ENCODE measurements at regions not wholly inside any gene's neighbourhood (a gene's known extent, or its start where the extent isn't known, plus 50 kb on each side); places are given as distances from the start of the nearest gene placed in this dataset.

DNA sequence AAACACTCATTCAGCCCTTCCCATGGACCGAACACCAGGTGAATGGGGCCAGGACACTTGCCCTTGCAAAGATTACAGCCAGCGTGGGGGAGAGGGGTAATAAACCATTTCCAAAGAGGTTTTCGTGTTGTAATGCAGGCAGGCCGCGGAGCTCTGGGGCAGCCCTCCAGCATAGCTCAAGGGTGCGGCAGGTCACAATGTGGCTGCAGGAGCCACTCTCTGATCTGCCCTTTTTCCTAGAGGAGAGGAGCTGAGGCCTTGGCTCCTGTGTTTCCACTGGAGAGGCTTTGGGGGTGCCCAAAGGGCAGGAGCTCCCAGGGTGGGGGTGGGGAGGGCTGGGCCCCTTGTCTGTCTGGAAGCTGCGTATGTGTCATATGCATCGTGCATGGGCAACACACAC is 134.2 kb upstream of the NECTIN1 start:
- Histone ChIP-seq H3K9me3 (ENCODE audit: low read length) (no peaks in the 10 kb centered on the region), H4K20me1 (ENCODE audit: insufficient read depth, low read length) (no peaks in the 10 kb centered on the region), H3K4me3 (ENCODE audit: low read depth, low read length, poor library complexity, severe bottlenecking) (no peak overlapping the region), H2AFZ (ENCODE audit: low read length) (no peak overlapping the region), H3K9ac (ENCODE audit: low read length) (no peak overlapping the region), H3K36me3 (ENCODE audit: insufficient read depth, low read length) (no peaks in the 10 kb centered on the region), H3K79me2 (ENCODE audit: insufficient read depth, low read length) (no peaks in the 10 kb centered on the region), H3K9me2 (ENCODE audit: low read depth, low read length) (no peaks in the 10 kb centered on the region), H3F3A (ENCODE audit: insufficient read depth, low read length) (no peaks in the 10 kb centered on the region), H3K4me2 (ENCODE audit: low read length) (no peak overlapping the region), H3K27ac (ENCODE audit: low read depth, low read length, poor library complexity, severe bottlenecking) (no peak overlapping the region), H3K4me1 (ENCODE audit: insufficient read depth, low read length, severe bottlenecking) (no peaks in the 10 kb centered on the region), H3K27me3 (ENCODE audit: insufficient read depth, low read length) (no peaks in the 10 kb centered on the region)
- no peak for TF ChIP-seq EZH2 (IDR thresholded peaks at IDR 0.05; ENCODE audit: borderline replicate concordance, low read length)
- TF ChIP-seq, protein P1, sequence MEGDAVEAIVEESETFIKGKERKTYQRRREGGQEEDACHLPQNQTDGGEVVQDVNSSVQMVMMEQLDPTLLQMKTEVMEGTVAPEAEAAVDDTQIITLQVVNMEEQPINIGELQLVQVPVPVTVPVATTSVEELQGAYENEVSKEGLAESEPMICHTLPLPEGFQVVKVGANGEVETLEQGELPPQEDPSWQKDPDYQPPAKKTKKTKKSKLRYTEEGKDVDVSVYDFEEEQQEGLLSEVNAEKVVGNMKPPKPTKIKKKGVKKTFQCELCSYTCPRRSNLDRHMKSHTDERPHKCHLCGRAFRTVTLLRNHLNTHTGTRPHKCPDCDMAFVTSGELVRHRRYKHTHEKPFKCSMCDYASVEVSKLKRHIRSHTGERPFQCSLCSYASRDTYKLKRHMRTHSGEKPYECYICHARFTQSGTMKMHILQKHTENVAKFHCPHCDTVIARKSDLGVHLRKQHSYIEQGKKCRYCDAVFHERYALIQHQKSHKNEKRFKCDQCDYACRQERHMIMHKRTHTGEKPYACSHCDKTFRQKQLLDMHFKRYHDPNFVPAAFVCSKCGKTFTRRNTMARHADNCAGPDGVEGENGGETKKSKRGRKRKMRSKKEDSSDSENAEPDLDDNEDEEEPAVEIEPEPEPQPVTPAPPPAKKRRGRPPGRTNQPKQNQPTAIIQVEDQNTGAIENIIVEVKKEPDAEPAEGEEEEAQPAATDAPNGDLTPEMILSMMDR (IDR thresholded peaks at IDR 0.05; ENCODE audit: low read length): no peak

DNA sequence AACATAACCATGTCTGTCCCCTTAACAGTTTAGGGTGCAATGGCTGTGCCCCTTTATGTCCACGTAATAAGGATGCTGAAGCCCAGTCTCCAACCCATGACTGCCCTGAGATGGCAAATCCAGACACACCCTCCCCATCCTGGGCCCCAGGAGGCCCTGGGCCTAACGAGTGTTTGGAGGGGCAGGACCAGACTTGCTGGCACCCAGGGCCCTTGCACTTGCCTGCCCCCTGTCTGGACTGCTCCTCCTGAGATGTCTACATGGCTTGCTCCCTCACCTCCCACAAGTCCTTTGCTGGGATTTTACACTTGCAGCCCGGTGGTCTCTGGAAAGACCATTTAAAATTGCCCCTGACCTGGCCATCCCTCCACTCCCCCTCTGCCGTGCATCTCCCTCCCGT is 132.2 kb upstream of the NECTIN1 start:
- no peak overlapping the region for H3K4me2 ChIP-seq (ENCODE audit: low read length)
- H3K9ac ChIP-seq (ENCODE audit: low read length): no peak overlapping the region
- H3K27me3 ChIP-seq (ENCODE audit: insufficient read depth, low read length): no peaks in the 10 kb centered on the region

DNA sequence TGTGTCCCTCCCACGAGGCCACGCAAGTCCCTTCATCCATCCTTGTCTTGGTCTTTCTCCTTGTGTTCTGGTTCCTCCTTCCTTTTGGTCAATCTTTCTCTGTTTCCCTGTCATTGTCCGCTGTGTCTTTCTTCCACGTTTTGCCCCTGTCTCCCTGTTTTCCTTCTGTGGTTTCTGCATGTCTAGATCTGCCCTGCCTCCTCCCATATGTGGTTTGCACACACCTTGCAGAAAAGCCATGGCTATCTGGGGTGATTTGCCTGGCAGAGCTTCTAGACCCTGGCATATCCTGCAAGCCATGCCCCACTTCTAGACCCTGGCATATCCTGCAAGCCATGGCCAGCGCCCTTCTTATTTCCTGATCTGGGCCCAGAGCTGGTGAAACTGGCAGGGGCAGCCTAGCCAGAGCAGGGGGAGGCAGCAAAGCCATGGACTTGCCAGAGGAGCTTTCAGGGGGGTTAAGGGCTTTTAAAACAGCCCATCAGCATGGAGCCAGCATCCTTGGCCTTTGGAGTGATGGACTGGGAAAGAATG is 131.6 kb upstream of the NECTIN1 start:
- Histone ChIP-seq H3K9me2 (ENCODE audit: low read depth, low read length) (no peaks in the 10 kb centered on the region), H3K4me3 (ENCODE audit: low read depth, low read length, poor library complexity, severe bottlenecking) (no peak overlapping the region), H3K4me2 (ENCODE audit: low read length) (no peak overlapping the region), H3K27me3 (ENCODE audit: insufficient read depth, low read length) (no peaks in the 10 kb centered on the region), H3K79me2 (ENCODE audit: insufficient read depth, low read length) (no peaks in the 10 kb centered on the region), H3F3A (ENCODE audit: insufficient read depth, low read length) (no peaks in the 10 kb centered on the region), H3K9me3 (ENCODE audit: low read length) (no peaks in the 10 kb centered on the region), H4K20me1 (ENCODE audit: insufficient read depth, low read length) (no peaks in the 10 kb centered on the region), H3K27ac (ENCODE audit: low read depth, low read length, poor library complexity, severe bottlenecking) (no peak overlapping the region), H3K36me3 (ENCODE audit: insufficient read depth, low read length) (no peaks in the 10 kb centered on the region), H3K4me1 (ENCODE audit: insufficient read depth, low read length, severe bottlenecking) (no peaks in the 10 kb centered on the region), H2AFZ (ENCODE audit: low read length) (no peak overlapping the region), H3K9ac (ENCODE audit: low read length) (no peak overlapping the region)
- TF ChIP-seq EZH2 (IDR thresholded peaks at IDR 0.05; ENCODE audit: borderline replicate concordance, low read length): no peak

More for the DNA sequence above, 132.2 kb upstream of the NECTIN1 start:
- Histone ChIP-seq H2AFZ (ENCODE audit: low read length) (no peak overlapping the region), H3F3A (ENCODE audit: insufficient read depth, low read length) (no peaks in the 10 kb centered on the region), H3K4me1 (ENCODE audit: insufficient read depth, low read length, severe bottlenecking) (no peaks in the 10 kb centered on the region), H3K9me3 (ENCODE audit: low read length) (no peaks in the 10 kb centered on the region), H3K36me3 (ENCODE audit: insufficient read depth, low read length) (no peaks in the 10 kb centered on the region), H4K20me1 (ENCODE audit: insufficient read depth, low read length) (no peaks in the 10 kb centered on the region), H3K4me3 (ENCODE audit: low read depth, low read length, poor library complexity, severe bottlenecking) (no peak overlapping the region), H3K27ac (ENCODE audit: low read depth, low read length, poor library complexity, severe bottlenecking) (no peak overlapping the region), H3K9me2 (ENCODE audit: low read depth, low read length) (no peaks in the 10 kb centered on the region), H3K79me2 (ENCODE audit: insufficient read depth, low read length) (no peaks in the 10 kb centered on the region)
- TF ChIP-seq, protein P1 (IDR thresholded peaks at IDR 0.05; ENCODE audit: low read length): no peak
- TF ChIP-seq EZH2 (IDR thresholded peaks at IDR 0.05; ENCODE audit: borderline replicate concordance, low read length): no peak

DNA sequence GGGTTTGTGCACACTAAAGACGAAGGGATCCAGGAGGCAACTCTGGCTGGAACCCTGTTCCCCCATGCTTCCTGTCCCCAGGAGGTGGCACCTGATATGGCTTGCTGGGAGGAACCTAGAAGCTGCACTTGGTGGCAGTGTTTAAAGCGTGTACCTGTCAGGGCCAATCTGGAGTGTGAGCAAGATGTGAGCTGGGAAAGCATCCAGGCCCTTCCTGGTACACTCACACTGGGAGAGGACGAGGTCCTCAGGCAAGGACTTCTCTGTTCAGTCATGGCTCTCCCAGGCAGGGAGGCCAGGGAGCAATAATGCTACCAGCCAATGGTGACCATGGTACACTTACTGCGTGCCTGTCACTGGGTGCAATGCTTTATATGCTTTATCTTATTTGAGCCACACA is 130.7 kb upstream of the NECTIN1 start:
- no peaks in the 10 kb centered on the region for H3K36me3 ChIP-seq (ENCODE audit: insufficient read depth, low read length)
- H4K20me1 ChIP-seq (ENCODE audit: insufficient read depth, low read length): no peaks in the 10 kb centered on the region
- no peaks in the 10 kb centered on the region for H3K4me1 ChIP-seq (ENCODE audit: insufficient read depth, low read length, severe bottlenecking)
- no peaks in the 10 kb centered on the region for H3F3A ChIP-seq (ENCODE audit: insufficient read depth, low read length)
- H3K79me2 ChIP-seq (ENCODE audit: insufficient read depth, low read length): no peaks in the 10 kb centered on the region
- no peak overlapping the region for H3K4me2 ChIP-seq (ENCODE audit: low read length)
- H3K9me3 ChIP-seq (ENCODE audit: low read length): no peaks in the 10 kb centered on the region
- no peak for TF ChIP-seq EZH2 (IDR thresholded peaks at IDR 0.05; ENCODE audit: borderline replicate concordance, low read length)
- TF ChIP-seq, protein P1 (IDR thresholded peaks at IDR 0.05; ENCODE audit: low read length): no peak
- no peak overlapping the region for H3K27ac ChIP-seq (ENCODE audit: low read depth, low read length, poor library complexity, severe bottlenecking)
- H3K9ac ChIP-seq (ENCODE audit: low read length): no peak overlapping the region
- H3K9me2 ChIP-seq (ENCODE audit: low read depth, low read length): no peaks in the 10 kb centered on the region
- no peak overlapping the region for H3K4me3 ChIP-seq (ENCODE audit: low read depth, low read length, poor library complexity, severe bottlenecking)
- no peak overlapping the region for H2AFZ ChIP-seq (ENCODE audit: low read length)
- H3K27me3 ChIP-seq (ENCODE audit: insufficient read depth, low read length): no peaks in the 10 kb centered on the region

All from OCI-LY1 (cell line).